ENCODE measurements at regions not wholly inside any gene's neighbourhood (a gene's known extent, or its start where the extent isn't known, plus 50 kb on each side); places are given as distances from the start of the nearest gene placed in this dataset.

DNA sequence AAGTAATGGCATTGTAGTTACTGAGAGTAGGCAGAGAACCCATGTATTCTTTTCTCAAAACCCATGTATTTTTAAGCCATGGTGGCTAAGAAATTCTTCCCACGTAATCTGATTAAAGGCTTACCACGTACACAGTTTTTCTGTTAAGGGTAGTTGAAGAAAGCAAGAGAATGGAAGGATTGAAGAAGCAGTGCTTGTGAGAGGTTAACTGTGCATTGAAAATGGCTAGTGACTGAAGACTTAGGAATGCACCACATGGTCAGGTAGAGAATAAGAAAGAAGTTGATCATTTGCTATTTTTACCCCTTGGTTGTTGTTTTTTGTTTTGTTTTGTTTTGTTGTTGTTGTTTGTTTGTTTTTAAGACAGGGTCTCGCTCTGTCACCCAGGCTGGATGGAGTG is 178.9 kb upstream of the SNX7 start:
- Histone ChIP-seq H3K27me3 (ENCODE audit: low read length) (no peaks in the 10 kb centered on the region), H3K36me3 (ENCODE audit: low read depth, low read length) (no peaks in the 10 kb centered on the region), H3K4me2 (ENCODE audit: low read length) (no peak overlapping the region), H3K4me3 (ENCODE audit: low read length) (no peak overlapping the region), H3K27ac (ENCODE audit: low read length) (no peak overlapping the region), H3K9ac (ENCODE audit: low read length) (no peak overlapping the region), H3K4me1 (ENCODE audit: insufficient read depth, low read length) (no peaks in the 10 kb centered on the region), H2AFZ (ENCODE audit: low read length) (no peak overlapping the region), H3K79me2 (ENCODE audit: low read length) (no peaks in the 10 kb centered on the region), H3F3A (ENCODE audit: low read length, unreplicated experiment) (no peaks in the 10 kb centered on the region), H3K9me3 (ENCODE audit: low read length) (no peaks in the 10 kb centered on the region), H3K9me2 (replicated peaks; ENCODE audit: low read length) (no peaks in the 10 kb centered on the region), H4K20me1 (ENCODE audit: low read length) (no peaks in the 10 kb centered on the region)
- ChIA-PET CTCF (no interaction called here), POLR2A (ENCODE audit: unreplicated experiment) (no interaction called here)
- TF ChIP-seq EZH2 (IDR thresholded peaks at IDR 0.05; ENCODE audit: low read length, unreplicated experiment) (no peak), EZH2phosphoT487 (IDR thresholded peaks at IDR 0.05; ENCODE audit: borderline replicate concordance, low read length) (no peak)
- TF ChIP-seq, protein P1, sequence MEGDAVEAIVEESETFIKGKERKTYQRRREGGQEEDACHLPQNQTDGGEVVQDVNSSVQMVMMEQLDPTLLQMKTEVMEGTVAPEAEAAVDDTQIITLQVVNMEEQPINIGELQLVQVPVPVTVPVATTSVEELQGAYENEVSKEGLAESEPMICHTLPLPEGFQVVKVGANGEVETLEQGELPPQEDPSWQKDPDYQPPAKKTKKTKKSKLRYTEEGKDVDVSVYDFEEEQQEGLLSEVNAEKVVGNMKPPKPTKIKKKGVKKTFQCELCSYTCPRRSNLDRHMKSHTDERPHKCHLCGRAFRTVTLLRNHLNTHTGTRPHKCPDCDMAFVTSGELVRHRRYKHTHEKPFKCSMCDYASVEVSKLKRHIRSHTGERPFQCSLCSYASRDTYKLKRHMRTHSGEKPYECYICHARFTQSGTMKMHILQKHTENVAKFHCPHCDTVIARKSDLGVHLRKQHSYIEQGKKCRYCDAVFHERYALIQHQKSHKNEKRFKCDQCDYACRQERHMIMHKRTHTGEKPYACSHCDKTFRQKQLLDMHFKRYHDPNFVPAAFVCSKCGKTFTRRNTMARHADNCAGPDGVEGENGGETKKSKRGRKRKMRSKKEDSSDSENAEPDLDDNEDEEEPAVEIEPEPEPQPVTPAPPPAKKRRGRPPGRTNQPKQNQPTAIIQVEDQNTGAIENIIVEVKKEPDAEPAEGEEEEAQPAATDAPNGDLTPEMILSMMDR (conservative IDR thresholded peaks at IDR 0.05; ENCODE audit: low read depth, low read length): no peak
- no peak for ATAC-seq
- intact Hi-C loops (cut with micrococcal nuclease): no loop called here
- BruUV-seq (replicated peaks): no TSS peak
- no peak for DNase-seq

DNA sequence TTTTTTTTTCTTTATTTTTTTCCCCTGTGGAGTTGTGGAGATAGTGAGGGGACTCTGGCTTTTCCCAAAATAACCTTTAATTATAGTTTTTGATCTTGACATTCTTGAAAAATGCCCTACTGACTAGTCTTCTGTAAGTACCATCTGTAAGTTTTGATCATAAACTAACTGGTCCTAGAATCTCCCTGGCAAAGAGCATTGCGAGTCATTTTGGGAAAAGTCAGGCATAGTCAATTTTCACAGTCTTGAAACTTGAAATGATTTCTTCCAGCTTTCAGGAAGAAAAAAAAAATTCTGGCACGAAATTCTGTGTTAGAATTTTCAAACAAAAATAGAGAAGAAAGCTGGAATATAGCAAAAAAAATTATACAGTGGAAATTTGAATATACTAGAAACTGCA is 181.2 kb upstream of the SNX7 start:
- Histone ChIP-seq H2AFZ (ENCODE audit: low read length) (no peak overlapping the region), H3F3A (ENCODE audit: low read length, unreplicated experiment) (no peaks in the 10 kb centered on the region), H3K9me3 (ENCODE audit: low read length) (no peaks in the 10 kb centered on the region), H3K27me3 (ENCODE audit: low read length) (no peaks in the 10 kb centered on the region), H3K79me2 (ENCODE audit: low read length) (no peaks in the 10 kb centered on the region), H3K4me3 (ENCODE audit: low read length) (no peak overlapping the region), H3K4me1 (ENCODE audit: insufficient read depth, low read length) (no peaks in the 10 kb centered on the region), H3K27ac (ENCODE audit: low read length) (no peak overlapping the region), H4K20me1 (ENCODE audit: low read length) (no peaks in the 10 kb centered on the region), H3K4me2 (ENCODE audit: low read length) (no peak overlapping the region), H3K9ac (ENCODE audit: low read length) (no peak overlapping the region), H3K36me3 (ENCODE audit: low read depth, low read length) (no peaks in the 10 kb centered on the region), H3K9me2 (replicated peaks; ENCODE audit: low read length) (no peaks in the 10 kb centered on the region)
- ATAC-seq (no peak), DNase-seq (no peak)
- CTCF ChIA-PET: no interaction called here
- TF ChIP-seq EZH2 (IDR thresholded peaks at IDR 0.05; ENCODE audit: low read length, unreplicated experiment): no peak
- TF ChIP-seq EZH2phosphoT487 (IDR thresholded peaks at IDR 0.05; ENCODE audit: borderline replicate concordance, low read length): no peak
- TF ChIP-seq, protein P1 (conservative IDR thresholded peaks at IDR 0.05; ENCODE audit: low read depth, low read length): no peak
- BruUV-seq (replicated peaks): no TSS peak
- POLR2A ChIA-PET (ENCODE audit: unreplicated experiment): no interaction called here
- intact Hi-C loops (cut with micrococcal nuclease): no loop called here

DNA sequence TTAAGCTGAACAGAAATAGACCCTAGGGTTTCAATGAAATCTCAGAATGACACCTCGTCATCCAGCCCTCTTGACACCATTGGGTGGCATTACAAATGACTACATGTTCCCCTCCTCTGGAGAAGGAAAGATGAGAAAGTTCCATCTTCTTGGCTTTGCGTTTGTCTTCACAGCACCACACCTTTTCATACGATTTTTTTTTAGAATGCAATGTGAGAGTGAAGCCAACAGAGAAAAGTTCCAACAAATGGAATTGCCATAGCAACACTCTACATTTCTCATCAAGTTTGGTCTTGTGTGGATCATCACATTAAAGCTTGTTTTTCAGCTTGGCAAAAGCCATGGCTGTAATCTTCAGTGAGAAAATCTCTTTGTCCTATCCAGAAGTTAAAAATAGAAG is 183.4 kb upstream of the SNX7 start:
- Histone ChIP-seq H3K27me3 (ENCODE audit: low read length) (no peaks in the 10 kb centered on the region), H3K27ac (ENCODE audit: low read length) (no peak overlapping the region), H2AFZ (ENCODE audit: low read length) (no peak overlapping the region), H3F3A (ENCODE audit: low read length, unreplicated experiment) (no peaks in the 10 kb centered on the region), H3K4me2 (ENCODE audit: low read length) (no peak overlapping the region), H4K20me1 (ENCODE audit: low read length) (no peaks in the 10 kb centered on the region), H3K9me3 (ENCODE audit: low read length) (no peaks in the 10 kb centered on the region), H3K79me2 (ENCODE audit: low read length) (no peaks in the 10 kb centered on the region), H3K4me3 (ENCODE audit: low read length) (no peak overlapping the region), H3K4me1 (ENCODE audit: insufficient read depth, low read length) (no peaks in the 10 kb centered on the region), H3K9ac (ENCODE audit: low read length) (no peak overlapping the region), H3K9me2 (replicated peaks; ENCODE audit: low read length) (no peaks in the 10 kb centered on the region), H3K36me3 (ENCODE audit: low read depth, low read length) (no peaks in the 10 kb centered on the region)
- ChIA-PET CTCF (no interaction called here), POLR2A (ENCODE audit: unreplicated experiment) (no interaction called here)
- no peak for ATAC-seq
- TF ChIP-seq EZH2phosphoT487 (IDR thresholded peaks at IDR 0.05; ENCODE audit: borderline replicate concordance, low read length): no peak
- TF ChIP-seq, protein P1 (conservative IDR thresholded peaks at IDR 0.05; ENCODE audit: low read depth, low read length): no peak
- TF ChIP-seq EZH2 (IDR thresholded peaks at IDR 0.05; ENCODE audit: low read length, unreplicated experiment): no peak
- DNase-seq: no peak
- intact Hi-C loops (cut with micrococcal nuclease): no loop called here
- BruUV-seq (replicated peaks): no TSS peak
